ENCODE measurements at regions not wholly inside any gene's neighbourhood (a gene's known extent, or its start where the extent isn't known, plus 50 kb on each side); places are given as distances from the start of the nearest gene placed in this dataset.

- no peak for DNase-seq
These were observed 1322.1 kb upstream of the ZEB2 start for GRCh38 chr2:145841973-145842372.

- no peak for DNase-seq
These were observed 1317.1 kb upstream of the ZEB2 start for GRCh38 chr2:145836986-145837385.

- DNase-seq, result no peak
These were observed 1315.7 kb upstream of the ZEB2 start for GRCh38 chr2:145835665-145836064.

GRCh38 chr2:145832681-145833080, 1312.8 kb upstream of the ZEB2 start:
- no peak for DNase-seq

GRCh38 chr2:145829931-145830330, 1310.0 kb upstream of the ZEB2 start:
- no peak for DNase-seq

- DNase-seq, result no peak
These were observed 1307.3 kb upstream of the ZEB2 start for GRCh38 chr2:145827235-145827634.

GRCh38 chr2:145824384-145824783, 1304.5 kb upstream of the ZEB2 start:
- no peak for DNase-seq

GRCh38 chr2:145822892-145823534, 1303.1 kb upstream of the ZEB2 start:
- DNase-seq, result no peak

GRCh38 chr2:145820651-145821050, 1300.7 kb upstream of the ZEB2 start:
- DNase-seq, result no peak

GRCh38 chr2:145818890-145819504, 1299.1 kb upstream of the ZEB2 start:
- no peak for DNase-seq

- peak; percentile 46 for DNase-seq
These were observed 1296.0 kb upstream of the ZEB2 start for GRCh38 chr2:145815933-145816332.

- DNase-seq, result no peak
These were observed 1293.6 kb upstream of the ZEB2 start for GRCh38 chr2:145813481-145813880.

- DNase-seq, result no peak
These were observed 1292.2 kb upstream of the ZEB2 start for GRCh38 chr2:145812165-145812554.

GRCh38 chr2:145811276-145812164, 1291.6 kb upstream of the ZEB2 start:
- no peak for DNase-seq

GRCh38 chr2:145807968-145808367, 1288.0 kb upstream of the ZEB2 start:
- no peak for DNase-seq

- DNase-seq, result no peak
These were observed 1287.6 kb upstream of the ZEB2 start for GRCh38 chr2:145807554-145807953.

- DNase-seq, result no peak
These were observed 1286.6 kb upstream of the ZEB2 start for GRCh38 chr2:145806546-145806945.

- DNase-seq, result no peak
These were observed 1282.2 kb upstream of the ZEB2 start for GRCh38 chr2:145802133-145802532.

- no peak for DNase-seq
These were observed 1281.3 kb upstream of the ZEB2 start for GRCh38 chr2:145801210-145801609.

GRCh38 chr2:145800151-145801091, 1280.5 kb upstream of the ZEB2 start:
- no peak for DNase-seq

- DNase-seq, result no peak
These were observed 1279.7 kb upstream of the ZEB2 start for GRCh38 chr2:145799595-145800108.

GRCh38 chr2:145798419-145798818, 1278.5 kb upstream of the ZEB2 start:
- no peak for DNase-seq

GRCh38 chr2:145797692-145798091, 1277.8 kb upstream of the ZEB2 start:
- DNase-seq, result no peak

Data from NCI-H524 treated with DMSO at 0.1 percent for 48 hours (cell line).